ENCODE measurements at regions not wholly inside any gene's neighbourhood (a gene's known extent, or its start where the extent isn't known, plus 50 kb on each side); places are given as distances from the start of the nearest gene placed in this dataset.

DNA sequence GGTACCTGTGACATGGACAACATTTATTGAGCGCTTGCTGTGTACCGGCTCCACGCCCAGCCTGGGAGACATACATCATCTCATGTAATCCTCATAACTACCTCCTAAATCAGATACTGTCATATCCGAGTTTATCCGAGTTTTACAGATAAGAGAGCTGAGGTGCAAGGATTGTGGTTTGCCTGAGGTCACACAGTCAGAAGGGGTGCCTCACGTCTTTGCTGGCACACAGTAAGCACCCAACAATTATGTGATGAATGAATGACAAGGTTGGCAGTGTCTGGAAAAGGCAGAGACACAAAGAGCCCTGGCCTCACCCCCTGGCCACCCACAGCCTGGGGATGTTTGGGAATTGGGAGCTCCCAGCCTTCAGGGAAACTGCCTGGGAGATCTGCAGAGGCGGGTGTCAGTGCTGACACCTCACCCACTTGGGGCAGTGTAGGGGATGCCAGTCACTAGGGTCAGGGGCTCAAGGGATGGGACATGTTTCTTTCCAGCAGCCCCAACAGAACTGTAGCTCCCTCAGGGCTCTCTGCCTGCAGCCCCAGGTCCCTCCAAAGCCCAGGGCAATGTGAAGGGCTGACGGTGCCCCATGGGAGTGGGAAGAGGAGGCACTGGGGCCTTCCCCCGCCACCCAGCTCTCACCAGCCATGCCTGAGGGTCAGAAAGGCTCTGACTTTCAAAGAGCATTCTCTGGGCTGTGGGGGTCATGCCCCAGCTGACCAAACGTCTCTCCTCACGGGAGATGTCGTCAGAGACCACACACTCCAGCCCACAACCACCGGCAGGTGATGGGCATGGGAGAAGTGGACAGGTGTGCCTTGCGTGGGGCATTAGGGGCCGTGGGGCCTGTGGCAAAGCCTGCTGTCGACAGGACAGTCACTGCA is 157.5 kb downstream of the ZFP36L2 start:
- Histone ChIP-seq H3K4me3 (no peak overlapping the region), H3K36me3 (ENCODE audit: control insufficient read depth in 2 of 2, insufficient read depth in 2 of 2, low read length in 1 of 2) (no peaks in the 10 kb centered on the region), H3K27ac (ENCODE audit: control insufficient read depth, insufficient read depth) (no peak overlapping the region), H3K27me3 (replicated peaks in 1 of 2; ENCODE audit: control insufficient read depth in 2 of 2, insufficient read depth in 2 of 2, low read length in 1 of 2) (no peaks in the 10 kb centered on the region), H3K9me3 (replicated peaks; ENCODE audit: control insufficient read depth, insufficient read depth, low read length) (no peaks in the 10 kb centered on the region), H3K79me2 (ENCODE audit: control insufficient read depth, insufficient read depth, low read length) (no peaks in the 10 kb centered on the region), H3K4me1 (ENCODE audit: control insufficient read depth, insufficient read depth, low read length) (no peaks in the 10 kb centered on the region), H3K9ac (ENCODE audit: control insufficient read depth, insufficient read depth, low read length) (no peak overlapping the region), H4K20me1 (ENCODE audit: control insufficient read depth, insufficient read depth) (no peaks in the 10 kb centered on the region; the same call in none of the 2 replicates), H2AFZ (ENCODE audit: control insufficient read depth, low read depth, low read length) (no peak overlapping the region), H3K4me2 (ENCODE audit: control insufficient read depth, insufficient read depth) (no peak overlapping the region)
- in situ Hi-C loops (cut with MboI) (no loop called here), intact Hi-C loops (cut with micrococcal nuclease; ENCODE audit: unreplicated experiment) (no loop called here)
- ATAC-seq (no peak), DNase-seq (ENCODE audit: low read depth, low spot score) (no peak), FAIRE-seq (no peak)
- SMC1A ChIA-PET (ENCODE audit: uncharacterized antibody, unreplicated experiment) = no interaction called here
- no peak for TF ChIP-seq EZH2 (IDR thresholded peaks at IDR 0.05; ENCODE audit: borderline replicate concordance, control insufficient read depth, low read depth, low read length)
- TF ChIP-seq, protein P1, sequence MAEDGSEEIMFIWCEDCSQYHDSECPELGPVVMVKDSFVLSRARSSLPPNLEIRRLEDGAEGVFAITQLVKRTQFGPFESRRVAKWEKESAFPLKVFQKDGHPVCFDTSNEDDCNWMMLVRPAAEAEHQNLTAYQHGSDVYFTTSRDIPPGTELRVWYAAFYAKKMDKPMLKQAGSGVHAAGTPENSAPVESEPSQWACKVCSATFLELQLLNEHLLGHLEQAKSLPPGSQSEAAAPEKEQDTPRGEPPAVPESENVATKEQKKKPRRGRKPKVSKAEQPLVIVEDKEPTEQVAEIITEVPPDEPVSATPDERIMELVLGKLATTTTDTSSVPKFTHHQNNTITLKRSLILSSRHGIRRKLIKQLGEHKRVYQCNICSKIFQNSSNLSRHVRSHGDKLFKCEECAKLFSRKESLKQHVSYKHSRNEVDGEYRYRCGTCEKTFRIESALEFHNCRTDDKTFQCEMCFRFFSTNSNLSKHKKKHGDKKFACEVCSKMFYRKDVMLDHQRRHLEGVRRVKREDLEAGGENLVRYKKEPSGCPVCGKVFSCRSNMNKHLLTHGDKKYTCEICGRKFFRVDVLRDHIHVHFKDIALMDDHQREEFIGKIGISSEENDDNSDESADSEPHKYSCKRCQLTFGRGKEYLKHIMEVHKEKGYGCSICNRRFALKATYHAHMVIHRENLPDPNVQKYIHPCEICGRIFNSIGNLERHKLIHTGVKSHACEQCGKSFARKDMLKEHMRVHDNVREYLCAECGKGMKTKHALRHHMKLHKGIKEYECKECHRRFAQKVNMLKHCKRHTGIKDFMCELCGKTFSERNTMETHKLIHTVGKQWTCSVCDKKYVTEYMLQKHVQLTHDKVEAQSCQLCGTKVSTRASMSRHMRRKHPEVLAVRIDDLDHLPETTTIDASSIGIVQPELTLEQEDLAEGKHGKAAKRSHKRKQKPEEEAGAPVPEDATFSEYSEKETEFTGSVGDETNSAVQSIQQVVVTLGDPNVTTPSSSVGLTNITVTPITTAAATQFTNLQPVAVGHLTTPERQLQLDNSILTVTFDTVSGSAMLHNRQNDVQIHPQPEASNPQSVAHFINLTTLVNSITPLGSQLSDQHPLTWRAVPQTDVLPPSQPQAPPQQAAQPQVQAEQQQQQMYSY (CRISPR knock-in tag; IDR thresholded peaks at IDR 0.05) = no peak
- TF ChIP-seq BRCA1 (IDR thresholded peaks at IDR 0.05; ENCODE audit: low read depth, low read length) = no peak
- no peak for TF ChIP-seq EED (IDR thresholded peaks at IDR 0.05; ENCODE audit: low read depth)
- TF ChIP-seq CBX3 (IDR thresholded peaks at IDR 0.05; ENCODE audit: borderline replicate concordance, low read depth) = no peak
- RAD21 ChIA-PET (ENCODE audit: unreplicated experiment) = no interaction called here
- BruUV-seq (replicated peaks) = no TSS peak
- POLR2A ChIA-PET = no interaction called here
- CTCF ChIA-PET = no interaction called here
- WGBS (ENCODE audit: insufficient coverage, insufficient replicate concordance, low lambda C conversion rate, missing lambda C conversion rate) = 37% methylated on average over 16 of the region's 16 CpGs
